HG02885 (cell line): ENCODE measurements at regions not wholly inside any gene's neighbourhood (a gene's known extent, or its start where the extent isn't known, plus 50 kb on each side); places are given as distances from the start of the nearest gene placed in this dataset.

ENCODE experiments used
- ATAC-seq: cut with Tn5 transposase; IDR thresholded peaks from one replicate; pipeline ENCODE4 v1.9.1; 2021; ENCODE audit warnings: mild to moderate bottlenecking; ENCODE audit not compliant: unreplicated experiment, poor library complexity

GRCh38 chr13:106259928-106260327 is 275.5 kb downstream of the EFNB2 start:
- ATAC-seq, result no peak

- no peak for ATAC-seq
Measured at GRCh38 chr13:106246666-106247188, 288.7 kb downstream of the EFNB2 start.

GRCh38 chr13:106246242-106246641 is 289.2 kb downstream of the EFNB2 start:
- no peak for ATAC-seq

- no peak for ATAC-seq
Measured at GRCh38 chr13:106243011-106243565, 292.4 kb downstream of the EFNB2 start.

DNA sequence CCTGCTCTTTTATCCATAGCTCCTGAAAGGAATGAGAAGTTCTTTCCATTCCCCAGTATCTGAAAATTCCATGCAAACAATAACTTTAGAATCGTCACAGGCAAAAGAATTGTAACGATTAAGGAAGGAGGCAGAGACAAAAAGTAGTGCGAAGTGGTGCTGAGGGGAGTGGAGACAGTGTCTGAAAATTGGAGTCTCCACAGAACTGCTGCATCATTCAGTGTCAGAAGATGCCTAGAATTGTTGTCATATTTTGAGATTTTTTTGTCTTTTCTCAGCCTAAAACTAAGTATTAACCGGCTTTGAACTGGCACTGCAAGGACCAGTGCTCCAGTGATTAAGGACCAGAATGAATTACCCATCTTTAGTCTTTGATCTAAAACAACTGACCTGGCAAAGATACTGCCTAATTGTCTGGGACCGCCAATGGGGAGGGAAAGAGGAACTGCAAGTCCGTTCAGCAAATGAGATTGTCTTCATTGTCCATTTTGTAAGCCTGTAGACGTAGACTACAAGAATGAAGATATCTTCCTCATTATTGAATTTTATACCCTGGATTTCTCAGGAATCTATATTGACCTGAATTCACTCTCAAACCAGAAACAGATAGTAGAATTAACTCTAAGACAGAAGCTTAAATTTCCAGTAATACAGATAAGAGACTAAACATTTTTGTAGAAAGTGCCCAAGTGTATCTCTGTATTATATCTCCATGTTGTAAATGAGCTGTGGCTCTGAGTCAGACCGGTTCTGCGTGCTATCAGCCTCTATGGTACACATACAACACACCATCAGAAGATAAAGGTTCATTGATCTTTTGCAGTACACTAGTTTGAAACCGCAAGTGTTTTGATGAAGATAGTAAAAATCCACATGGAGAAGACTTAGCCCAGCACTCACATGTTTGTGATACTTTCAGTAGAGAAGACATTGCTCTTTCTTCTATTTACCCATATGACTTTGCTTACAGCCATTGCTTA is 293.2 kb downstream of the EFNB2 start:
- ATAC-seq, result no peak

DNA sequence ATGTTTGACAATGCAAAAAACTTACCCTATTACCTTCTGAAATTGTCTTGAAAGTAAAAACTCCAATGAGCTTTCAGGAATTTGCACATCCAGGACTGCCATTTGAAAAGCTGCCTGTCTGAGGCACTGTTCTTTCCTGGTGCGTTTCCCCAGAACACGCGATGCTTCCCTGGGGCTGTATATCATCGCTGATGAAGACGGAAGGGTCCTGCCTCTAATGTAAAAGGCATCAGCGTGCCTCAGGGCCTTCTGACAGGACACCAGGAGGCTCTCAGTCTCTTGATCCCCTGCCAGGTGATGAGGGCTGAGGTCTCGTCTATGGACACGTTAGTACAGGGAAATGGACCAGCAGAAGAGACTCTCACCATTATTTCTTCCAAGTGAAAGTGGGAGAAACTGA is 296.8 kb downstream of the EFNB2 start:
- no peak for ATAC-seq

DNA sequence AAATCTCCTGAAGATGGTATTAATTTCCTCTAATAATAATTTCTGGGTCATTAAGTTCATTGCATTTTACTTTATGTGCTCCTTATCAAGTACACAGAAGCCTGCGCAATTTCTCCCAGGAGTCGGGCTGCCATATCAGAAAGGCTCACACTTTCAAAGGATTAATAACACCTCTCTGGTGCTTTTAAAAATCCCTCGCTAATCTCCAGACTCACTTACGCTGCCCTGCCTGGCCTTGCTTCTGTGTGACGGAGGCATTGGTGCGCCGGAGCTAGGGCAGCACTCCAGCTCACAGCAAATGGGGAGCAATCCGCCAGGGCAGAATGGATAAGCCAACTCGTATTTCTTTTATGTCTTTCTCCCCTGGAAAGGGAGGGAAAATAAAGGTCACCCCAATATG is 300.8 kb downstream of the EFNB2 start:
- ATAC-seq, result no peak

DNA sequence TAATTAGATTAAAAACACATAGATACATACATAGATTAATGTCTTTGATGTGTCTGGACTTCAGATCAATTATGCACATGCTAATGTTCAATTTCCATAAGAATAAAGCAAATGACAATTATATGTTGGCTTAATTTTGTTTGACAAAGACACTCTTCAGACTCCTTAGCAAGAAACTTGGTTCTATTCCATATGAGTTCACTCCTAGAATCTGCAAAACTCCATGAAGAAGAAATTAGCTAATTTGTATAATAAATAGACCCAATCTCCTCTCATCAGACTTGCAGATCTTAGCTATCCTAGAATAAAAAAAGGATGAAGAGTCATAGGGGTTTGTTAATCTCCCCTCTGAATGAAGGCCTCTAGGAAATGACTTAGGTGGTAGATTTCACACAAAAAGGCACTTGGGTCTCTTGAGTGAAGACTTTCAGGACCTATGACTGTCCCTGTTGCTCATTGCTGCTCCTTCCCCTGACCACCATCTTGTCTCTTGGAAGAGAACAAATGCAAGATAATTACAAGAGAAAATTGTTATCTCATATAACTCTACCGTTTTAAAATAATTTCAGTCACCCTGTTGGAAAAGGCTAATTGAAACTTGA is 302.2 kb downstream of the EFNB2 start:
- no peak for ATAC-seq

DNA sequence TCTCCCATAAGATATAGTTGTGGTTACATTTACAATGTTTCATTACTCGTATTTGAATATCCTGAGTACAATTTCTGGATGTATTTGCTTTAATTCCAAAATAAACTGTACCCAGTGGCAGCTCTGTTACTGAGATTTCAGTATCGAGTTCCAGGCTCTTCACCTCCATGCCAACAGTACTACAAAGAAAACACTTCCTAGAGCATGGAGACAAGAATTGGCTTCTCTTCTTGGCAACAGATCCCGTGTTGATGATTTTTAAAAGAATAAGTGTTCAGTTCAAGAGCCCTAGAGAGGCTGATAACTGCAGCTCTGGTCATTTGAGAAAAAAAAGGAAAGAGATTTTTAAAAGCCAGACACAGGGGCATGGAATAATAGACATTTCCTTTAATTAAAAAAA is 302.8 kb downstream of the EFNB2 start:
- ATAC-seq, result no peak

GRCh38 chr13:106230450-106230849 is 305.0 kb downstream of the EFNB2 start:
- no peak for ATAC-seq

GRCh38 chr13:106225126-106225525 is 310.3 kb downstream of the EFNB2 start:
- no peak for ATAC-seq

- no peak for ATAC-seq
Measured at GRCh38 chr13:106220211-106220610, 315.3 kb downstream of the EFNB2 start.

DNA sequence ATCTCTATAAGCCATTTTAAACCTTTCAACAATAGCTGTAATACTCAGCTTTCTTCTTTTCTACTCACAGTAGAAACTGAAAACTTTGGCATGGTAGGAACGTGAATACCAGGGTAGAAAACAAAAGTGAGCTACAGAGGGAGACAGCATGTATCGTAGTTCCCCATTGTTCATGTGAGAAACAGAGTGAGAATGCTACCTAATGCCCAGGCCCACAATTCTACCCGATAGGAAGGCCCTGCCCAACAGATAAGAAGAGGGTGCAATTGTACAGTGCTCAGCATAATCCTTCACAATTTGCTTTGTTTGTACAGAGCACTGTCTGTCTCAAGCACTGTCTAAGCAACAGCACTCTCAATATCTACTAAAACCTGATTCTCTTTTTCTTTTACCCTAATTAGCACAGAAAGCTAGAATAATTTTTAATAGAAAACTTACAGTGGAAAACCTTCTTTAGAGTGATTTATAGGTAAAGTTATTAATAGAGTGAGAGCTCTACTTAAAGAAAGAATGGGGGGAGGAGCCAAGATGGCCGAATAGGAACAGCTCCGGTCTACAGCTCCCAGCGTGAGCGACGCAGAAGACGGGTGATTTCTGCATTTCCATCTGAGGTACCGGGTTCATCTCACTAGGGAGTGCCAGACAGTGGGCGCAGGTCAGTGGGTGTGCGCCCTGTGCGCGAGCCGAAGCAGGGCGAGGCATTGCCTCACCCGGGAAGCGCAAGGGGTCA is 322.3 kb downstream of the EFNB2 start:
- ATAC-seq, result no peak

GRCh38 chr13:106212386-106213010 is 323.0 kb downstream of the EFNB2 start:
- no peak for ATAC-seq

DNA sequence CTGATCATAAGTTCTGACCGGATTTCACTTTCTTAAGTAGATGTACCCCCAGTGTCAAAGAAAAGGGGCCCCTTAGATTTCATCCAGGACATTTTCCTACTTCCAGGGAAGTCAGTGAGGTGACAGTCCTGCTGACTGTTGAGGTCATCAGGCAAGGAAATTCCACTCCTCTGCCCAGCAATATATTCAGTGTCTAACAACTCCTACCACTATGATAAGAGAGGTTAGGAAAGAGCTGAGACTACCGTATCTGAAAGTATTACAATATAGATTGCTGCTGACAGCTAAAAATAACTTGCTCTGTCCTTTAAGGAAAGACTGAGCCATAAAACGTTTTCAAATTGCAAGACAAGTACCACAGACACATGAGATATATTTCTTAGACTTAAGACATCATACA is 325.1 kb downstream of the EFNB2 start:
- ATAC-seq, result no peak

GRCh38 chr13:106205871-106206270 is 329.6 kb downstream of the EFNB2 start:
- ATAC-seq, result no peak

GRCh38 chr13:106197496-106197895 is 338.0 kb downstream of the EFNB2 start:
- ATAC-seq, result no peak

GRCh38 chr13:106187501-106188095 is 347.9 kb downstream of the EFNB2 start:
- no peak for ATAC-seq

- ATAC-seq, result no peak
Measured at GRCh38 chr13:106187101-106187500, 348.4 kb downstream of the EFNB2 start.
